GM19023 (cell line): ENCODE measurements at regions not wholly inside any gene's neighbourhood (a gene's known extent, or its start where the extent isn't known, plus 50 kb on each side); places are given as distances from the start of the nearest gene placed in this dataset.

Experiments used
- ATAC-seq: cut with Tn5 transposase; IDR thresholded peaks from one replicate; pipeline ENCODE4 v1.9.1; 2021; ENCODE audit warnings: mild to moderate bottlenecking, moderate library complexity; ENCODE audit not compliant: unreplicated experiment

GRCh38 chr4:137692205-137692604, 159.9 kb upstream of the PCDH18 start:
- no peak for ATAC-seq

- ATAC-seq, result no peak
Measured at GRCh38 chr4:137688651-137689050, 156.4 kb upstream of the PCDH18 start.

- ATAC-seq, result no peak
Measured at GRCh38 chr4:137685357-137685756, 153.1 kb upstream of the PCDH18 start.

GRCh38 chr4:137681081-137681480, 148.8 kb upstream of the PCDH18 start:
- no peak for ATAC-seq

- no peak for ATAC-seq
Measured at GRCh38 chr4:137678796-137679195, 146.5 kb upstream of the PCDH18 start.

- ATAC-seq, result no peak
Measured at GRCh38 chr4:137677863-137678262, 145.6 kb upstream of the PCDH18 start.

- ATAC-seq, result no peak
Measured at GRCh38 chr4:137676357-137676998, 144.2 kb upstream of the PCDH18 start.

GRCh38 chr4:137674066-137674465, 141.8 kb upstream of the PCDH18 start:
- ATAC-seq, result no peak

- ATAC-seq, result no peak
Measured at GRCh38 chr4:137668885-137669545, 136.7 kb upstream of the PCDH18 start.

GRCh38 chr4:137664416-137664815, 132.1 kb upstream of the PCDH18 start:
- ATAC-seq, result no peak

GRCh38 chr4:137664046-137664387, 131.7 kb upstream of the PCDH18 start:
- ATAC-seq, result no peak

- no peak for ATAC-seq
Measured at GRCh38 chr4:137663251-137664045, 131.2 kb upstream of the PCDH18 start.

GRCh38 chr4:137661693-137662092, 129.4 kb upstream of the PCDH18 start:
- no peak for ATAC-seq

GRCh38 chr4:137660211-137660610, 127.9 kb upstream of the PCDH18 start:
- ATAC-seq, result no peak

GRCh38 chr4:137659431-137659830, 127.1 kb upstream of the PCDH18 start:
- ATAC-seq, result no peak

- no peak for ATAC-seq
Measured at GRCh38 chr4:137656661-137657060, 124.4 kb upstream of the PCDH18 start.

- ATAC-seq, result no peak
Measured at GRCh38 chr4:137655302-137655701, 123.0 kb upstream of the PCDH18 start.

- no peak for ATAC-seq
Measured at GRCh38 chr4:137651128-137651527, 118.8 kb upstream of the PCDH18 start.

- no peak for ATAC-seq
Measured at GRCh38 chr4:137649711-137650450, 117.6 kb upstream of the PCDH18 start.

GRCh38 chr4:137648531-137648930, 116.2 kb upstream of the PCDH18 start:
- no peak for ATAC-seq

- peak; percentile 82 for ATAC-seq
Measured at GRCh38 chr4:137647375-137647774, 115.1 kb upstream of the PCDH18 start.
